Body of pancreas (tissue), 4 donors: ENCODE measurements at regions not wholly inside any gene's neighbourhood (a gene's known extent, or its start where the extent isn't known, plus 50 kb on each side); places are given as distances from the start of the nearest gene placed in this dataset.

Source experiments
- POLR2A ChIP-seq, 3 donors: fragments of 450-650 bp; IDR thresholded peaks; one replicate each; pipeline ENCODE4 v1.6.1; 2016; ENCODE audit warnings: antibody characterized with exemption in 3 of 3, mild to moderate bottlenecking in 2 of 3
- TF ChIP-seq, protein P1 (sequence below), 7 experiments: fragments of 450-650 bp in 4 of 7; fragments of 200-600 bp in 3 of 7; sonication (generic) in 3 of 7; IDR thresholded peaks; one replicate each; pipeline ENCODE4 v1.5.1; 2016 to 2019; ENCODE audit warnings: antibody characterized with exemption in 7 of 7

DNA sequence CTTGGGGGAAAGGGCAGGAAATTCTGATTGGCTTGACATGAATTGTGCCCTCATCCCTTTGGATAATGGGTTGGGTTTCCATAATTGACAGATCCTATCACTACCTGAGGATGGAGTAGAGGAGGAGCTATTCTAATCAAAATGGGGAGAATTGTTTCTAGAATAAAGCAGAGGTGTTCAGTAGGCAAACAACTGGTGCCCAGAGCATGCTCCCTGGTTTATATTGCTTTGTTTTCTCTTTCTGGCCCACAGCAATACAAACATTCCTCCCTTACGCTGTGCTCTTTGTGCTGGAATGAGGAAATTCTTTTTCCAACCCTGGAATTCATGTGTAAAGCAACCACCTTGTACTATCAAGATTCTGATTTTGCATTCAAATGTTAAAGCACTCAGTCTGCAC, 147.4 kb downstream of the RASSF9 start:
- TF ChIP-seq, protein P1, sequence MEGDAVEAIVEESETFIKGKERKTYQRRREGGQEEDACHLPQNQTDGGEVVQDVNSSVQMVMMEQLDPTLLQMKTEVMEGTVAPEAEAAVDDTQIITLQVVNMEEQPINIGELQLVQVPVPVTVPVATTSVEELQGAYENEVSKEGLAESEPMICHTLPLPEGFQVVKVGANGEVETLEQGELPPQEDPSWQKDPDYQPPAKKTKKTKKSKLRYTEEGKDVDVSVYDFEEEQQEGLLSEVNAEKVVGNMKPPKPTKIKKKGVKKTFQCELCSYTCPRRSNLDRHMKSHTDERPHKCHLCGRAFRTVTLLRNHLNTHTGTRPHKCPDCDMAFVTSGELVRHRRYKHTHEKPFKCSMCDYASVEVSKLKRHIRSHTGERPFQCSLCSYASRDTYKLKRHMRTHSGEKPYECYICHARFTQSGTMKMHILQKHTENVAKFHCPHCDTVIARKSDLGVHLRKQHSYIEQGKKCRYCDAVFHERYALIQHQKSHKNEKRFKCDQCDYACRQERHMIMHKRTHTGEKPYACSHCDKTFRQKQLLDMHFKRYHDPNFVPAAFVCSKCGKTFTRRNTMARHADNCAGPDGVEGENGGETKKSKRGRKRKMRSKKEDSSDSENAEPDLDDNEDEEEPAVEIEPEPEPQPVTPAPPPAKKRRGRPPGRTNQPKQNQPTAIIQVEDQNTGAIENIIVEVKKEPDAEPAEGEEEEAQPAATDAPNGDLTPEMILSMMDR (IDR thresholded peaks at IDR 0.05): no peak
- TF ChIP-seq POLR2A (IDR thresholded peaks at IDR 0.05): no peak
